ENCODE measurements at regions not wholly inside any gene's neighbourhood (a gene's known extent, or its start where the extent isn't known, plus 50 kb on each side); places are given as distances from the start of the nearest gene placed in this dataset.

DNA sequence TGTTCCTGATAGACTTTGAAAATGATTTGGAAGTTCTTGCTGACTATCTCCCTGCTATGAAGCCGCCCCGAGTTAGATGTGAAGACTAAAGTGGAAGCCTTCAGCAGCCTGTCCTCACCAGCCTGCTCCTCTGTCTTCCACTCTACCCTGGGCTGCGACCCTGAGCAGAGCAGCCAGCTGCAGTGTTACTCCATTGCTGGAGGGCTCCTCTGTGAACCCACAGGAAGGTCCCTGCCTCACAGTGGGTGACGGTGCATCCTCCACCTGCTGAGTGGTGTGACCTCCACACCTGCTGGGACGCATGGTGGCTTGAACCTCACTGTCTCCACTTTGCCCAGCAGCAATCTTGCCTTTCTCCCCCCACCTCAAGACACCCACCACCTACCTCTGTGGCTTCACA is 116.4 kb downstream of the IRS2 start:
- DNase-seq (ENCODE audit: low spot score), result no peak

DNA sequence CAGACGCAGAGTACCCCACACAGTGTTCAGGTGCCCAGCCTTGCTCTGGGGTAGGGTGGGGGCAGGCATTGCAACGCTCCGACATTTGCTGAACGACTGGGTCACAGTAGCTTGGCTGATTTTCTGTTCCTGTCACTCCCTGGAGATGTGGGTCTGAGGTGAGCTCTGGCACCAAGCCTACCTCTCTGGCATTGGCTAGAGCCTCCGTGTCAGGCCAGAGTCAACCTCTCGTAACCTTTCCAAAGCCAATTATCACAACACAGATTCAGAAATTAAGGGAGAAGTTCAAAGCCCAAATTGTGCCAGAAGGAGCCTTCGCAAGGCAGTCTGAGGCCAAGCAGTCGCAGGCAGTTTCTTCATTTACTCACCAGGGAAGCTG is 117.2 kb downstream of the IRS2 start:
- no peak for DNase-seq (ENCODE audit: low spot score)

DNA sequence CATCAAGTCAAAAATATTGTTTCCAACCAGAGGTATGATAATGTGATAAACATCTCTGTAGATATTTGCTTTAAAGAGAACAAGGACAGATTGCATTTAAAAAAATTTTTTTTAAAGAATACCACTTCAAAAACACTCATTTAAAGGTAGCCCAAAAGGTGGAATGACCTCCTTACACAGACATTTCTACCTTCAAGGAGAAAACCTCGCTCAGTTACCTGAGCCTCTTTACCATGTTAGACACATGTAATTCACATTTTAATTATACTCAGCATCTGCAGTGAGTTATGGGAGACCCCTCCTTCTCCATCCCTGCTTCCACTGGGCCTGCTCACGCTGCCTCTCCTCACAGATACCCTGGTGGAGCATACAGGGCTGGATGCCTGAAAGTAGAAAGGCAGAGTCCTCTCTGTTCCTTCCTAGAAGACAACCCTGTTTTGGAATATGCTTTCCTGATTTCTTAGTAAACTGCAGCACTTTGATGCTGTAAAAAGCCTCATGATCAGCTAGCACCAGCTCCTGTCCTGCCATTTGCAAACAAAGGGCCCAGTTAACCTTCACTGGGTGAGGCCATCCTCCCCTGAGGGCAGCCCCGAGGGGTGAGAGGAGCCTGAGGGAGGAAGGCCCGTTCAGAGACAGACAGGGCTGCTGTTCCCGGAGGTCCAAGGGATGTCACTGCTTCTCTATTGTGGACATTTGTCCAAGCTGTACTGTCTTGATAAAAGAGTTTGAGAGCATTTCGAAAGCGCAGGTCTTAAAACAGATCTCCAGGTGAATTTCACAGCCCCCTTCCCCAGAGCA is 117.8 kb downstream of the IRS2 start:
- DNase-seq (ENCODE audit: low spot score), result no peak

DNA sequence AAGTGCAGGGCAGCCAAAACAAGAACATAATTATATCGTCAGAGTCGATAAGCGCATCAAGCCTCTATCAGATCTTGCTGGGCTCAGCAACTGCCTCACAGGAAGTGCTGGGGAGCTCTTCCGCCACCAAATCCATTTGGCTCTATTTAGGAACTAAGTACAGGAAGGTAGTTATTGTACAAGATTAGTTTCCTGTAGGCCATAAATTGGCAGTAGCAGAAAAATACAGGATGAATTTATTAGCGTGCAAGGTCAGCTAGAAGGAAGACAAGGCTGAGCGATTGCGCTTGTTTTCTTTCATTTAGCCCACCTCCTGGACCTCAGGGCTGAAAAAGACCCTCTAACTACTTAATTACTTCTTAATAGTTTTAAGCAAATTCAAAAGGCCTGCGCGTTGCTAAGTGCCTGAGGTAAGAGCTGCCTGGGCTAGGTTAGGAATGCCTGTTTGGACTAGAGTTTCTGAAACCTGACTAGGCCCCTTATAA is 118.5 kb downstream of the IRS2 start:
- DNase-seq (ENCODE audit: low spot score), result no peak

DNA sequence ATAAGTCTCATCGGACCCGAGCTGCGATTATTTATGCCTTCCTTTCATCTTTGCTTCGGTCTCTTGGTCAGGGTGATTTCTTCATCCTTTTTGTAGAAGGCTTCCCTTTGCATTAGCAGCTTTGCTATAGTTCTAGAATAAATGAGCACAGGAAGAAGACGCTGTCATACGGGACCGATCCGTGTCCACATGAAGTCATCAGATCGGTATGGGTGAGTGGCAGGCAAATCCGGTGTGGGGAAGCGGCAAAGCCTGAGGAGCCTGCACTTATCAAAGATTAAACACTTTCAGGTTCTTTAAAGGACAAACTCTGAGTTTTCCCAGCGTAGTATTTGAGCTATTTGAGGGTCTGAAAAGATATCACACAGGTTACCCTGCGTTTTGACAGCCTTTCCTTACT is 119.3 kb downstream of the IRS2 start:
- no peak for DNase-seq (ENCODE audit: low spot score)

DNA sequence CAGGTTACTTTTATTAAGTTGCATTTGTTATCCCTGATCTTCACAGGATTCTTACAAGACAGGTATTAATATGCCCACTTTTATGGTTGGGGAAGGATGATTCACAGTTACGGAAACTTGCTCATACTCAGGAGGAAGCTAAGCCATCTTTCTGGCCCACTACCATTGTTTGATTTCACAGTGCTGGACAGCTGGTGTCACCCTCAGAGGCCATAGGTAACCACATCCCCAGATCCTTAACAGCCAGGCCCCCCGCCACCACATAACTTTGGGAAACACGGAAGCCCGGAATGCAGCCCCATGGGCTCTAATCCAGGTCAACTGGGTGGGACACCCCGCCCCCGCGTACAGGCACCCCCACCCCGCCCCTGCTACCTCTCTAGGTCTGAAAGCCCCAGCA is 119.7 kb downstream of the IRS2 start:
- no peak for DNase-seq (ENCODE audit: low spot score)

DNA sequence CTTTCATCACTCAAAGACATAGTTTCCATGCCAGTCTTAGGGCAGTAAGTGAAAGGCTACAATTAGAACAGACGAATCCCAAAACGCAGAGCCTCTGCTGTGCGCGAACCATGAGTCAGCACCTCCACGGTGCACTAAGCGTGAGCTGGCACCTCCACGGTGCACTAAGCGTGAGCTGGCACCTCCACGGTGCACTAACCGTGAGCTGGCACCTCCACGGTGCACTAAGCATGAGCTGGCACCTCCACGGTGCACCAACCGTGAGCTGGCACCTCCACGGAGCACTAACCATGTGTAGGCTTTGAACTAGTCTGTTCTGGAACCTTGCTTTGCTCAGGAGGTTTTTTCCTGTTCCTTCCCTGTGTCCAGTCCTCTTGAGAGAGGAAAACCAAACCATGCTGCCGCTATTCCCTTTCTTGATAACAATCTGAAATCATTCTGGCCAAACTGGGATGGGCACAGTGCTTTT is 120.6 kb downstream of the IRS2 start:
- no peak for DNase-seq (ENCODE audit: low spot score)

DNA sequence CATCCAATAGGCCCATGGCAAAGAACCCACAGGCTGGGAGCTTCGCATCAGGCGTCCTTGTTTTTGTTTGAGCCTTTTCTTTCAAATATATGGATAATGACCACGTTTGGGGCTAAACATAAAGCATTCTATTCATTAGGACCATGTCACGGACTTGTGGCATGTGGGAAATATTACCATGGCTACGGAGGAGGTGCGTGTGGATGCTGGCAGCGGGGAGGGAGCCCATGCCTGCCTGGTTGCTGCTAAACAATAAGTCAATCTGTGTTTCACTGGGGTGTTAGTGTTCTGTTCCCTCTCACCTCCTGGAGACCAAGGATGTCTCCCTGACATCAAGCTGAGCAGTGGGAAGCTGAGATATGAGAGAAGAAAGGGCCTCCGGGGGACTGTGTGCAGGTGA is 121.1 kb downstream of the IRS2 start:
- DNase-seq (ENCODE audit: low spot score), result no peak

DNA sequence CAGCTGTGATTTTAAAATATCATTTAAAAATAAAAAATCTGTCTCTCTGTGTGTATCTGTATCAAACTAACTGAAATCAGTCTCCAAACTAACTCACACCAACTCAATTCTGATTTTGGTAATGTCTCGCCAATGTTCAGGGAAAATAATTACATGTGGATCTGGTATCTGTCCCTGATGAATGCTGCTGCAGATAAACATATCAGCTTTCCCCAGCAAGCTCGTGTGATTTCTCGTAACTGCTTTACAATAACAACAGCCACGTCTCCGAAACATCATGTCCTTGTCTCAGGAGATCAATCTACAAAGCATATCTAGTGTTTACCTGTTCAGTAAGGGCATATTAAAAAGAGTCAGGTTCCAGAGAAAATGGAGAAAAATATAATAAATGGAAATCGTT is 129.0 kb downstream of the IRS2 start:
- DNase-seq (ENCODE audit: low spot score), result no peak

DNA sequence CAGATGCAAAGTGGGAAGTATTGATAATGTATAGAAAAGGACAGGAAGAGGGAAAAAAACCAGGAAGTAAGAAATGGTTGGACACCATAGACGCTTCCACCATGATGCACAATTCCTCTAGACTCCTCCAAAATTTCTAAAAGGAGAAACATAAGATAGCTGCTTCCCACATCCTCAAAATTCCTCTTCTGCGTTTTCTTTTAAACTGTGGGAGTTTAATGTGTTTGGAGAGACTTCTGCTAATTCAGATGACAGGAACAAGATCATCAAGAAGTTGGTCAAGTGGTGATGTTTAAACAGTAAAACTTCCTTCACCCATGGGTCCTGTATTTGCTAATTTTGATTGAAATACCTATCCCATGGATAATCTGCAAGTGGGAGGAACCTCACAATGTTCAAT is 130.2 kb downstream of the IRS2 start:
- no peak for DNase-seq (ENCODE audit: low spot score)

DNA sequence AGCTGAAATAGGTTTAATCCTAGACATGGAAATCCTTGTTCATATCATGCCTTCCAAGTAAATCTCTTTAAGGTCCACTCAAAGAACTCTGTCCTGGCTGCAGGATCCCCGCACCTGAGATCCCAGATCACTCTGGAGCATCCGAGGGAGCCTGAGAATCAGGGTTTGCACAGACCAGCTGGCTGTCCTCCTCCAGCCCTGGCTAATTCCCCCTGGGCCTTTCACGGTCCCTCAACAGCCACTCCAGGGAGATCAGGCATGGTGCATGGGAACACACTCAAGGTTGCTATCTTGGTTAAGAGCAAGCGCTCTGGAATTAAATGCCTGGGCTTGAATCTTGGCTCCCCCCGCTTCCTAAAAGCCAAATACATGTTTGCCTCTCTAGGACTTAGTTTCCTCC is 130.8 kb downstream of the IRS2 start:
- DNase-seq (ENCODE audit: low spot score), result no peak

DNA sequence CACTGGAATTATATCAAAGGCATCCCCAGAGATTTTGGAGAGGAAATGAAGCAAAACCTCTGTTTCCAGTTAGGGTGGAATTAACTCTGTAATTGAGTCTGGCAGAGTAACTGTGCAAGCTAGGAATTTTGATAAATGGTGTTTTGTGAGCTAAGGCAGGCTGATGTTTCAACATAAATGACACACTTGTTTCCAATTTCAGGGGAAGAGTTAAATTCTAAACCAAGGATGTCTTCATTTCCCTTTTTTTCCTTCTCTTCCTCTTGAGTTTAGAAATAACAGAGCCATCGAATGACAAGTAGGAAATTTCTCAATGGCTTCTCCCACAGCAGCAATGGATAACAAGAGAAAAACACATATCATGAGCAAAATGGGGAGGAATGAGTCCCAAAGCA is 131.2 kb downstream of the IRS2 start:
- DNase-seq (ENCODE audit: low spot score), result no peak

DNA sequence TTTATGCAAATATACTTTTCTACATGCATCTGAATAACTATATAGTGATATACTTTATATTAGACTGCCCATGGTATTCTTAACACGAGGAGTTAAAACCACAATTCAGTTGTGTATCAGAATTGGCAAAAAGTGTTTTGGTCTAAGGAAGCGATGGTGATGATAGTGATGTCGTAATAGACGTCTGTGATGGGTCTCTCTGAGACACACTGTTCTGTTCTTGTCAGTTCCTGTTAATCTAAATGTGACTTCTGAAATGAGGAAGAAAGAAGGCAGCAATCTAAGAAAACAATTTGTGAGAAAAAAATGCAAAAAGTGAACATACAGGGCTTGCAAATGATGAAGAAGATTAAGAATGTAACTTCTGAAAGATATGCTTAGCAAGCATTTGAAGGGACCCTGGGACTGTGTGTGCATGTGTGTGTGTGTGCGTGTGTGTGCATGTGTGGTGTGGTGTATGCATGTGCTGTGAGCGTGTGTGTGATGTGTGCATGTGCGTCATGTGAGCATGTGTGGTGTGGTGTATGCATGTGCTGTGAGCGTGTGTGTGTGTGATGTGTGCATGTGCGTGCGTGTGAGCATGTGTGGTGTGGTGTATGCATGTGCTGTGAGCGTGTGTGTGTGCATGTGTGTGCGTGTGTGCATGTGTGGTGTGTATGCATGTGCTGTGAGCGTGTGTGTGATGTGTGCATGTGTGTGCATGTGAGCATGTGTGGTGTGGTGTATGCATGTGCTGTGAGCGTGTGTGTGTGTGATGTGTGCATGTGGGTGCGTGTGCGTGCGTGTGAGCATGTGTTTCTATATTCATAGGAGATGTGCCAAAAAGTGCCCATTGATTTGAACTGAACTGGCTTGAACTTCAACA is 131.8 kb downstream of the IRS2 start:
- no peak for DNase-seq (ENCODE audit: low spot score)

DNA sequence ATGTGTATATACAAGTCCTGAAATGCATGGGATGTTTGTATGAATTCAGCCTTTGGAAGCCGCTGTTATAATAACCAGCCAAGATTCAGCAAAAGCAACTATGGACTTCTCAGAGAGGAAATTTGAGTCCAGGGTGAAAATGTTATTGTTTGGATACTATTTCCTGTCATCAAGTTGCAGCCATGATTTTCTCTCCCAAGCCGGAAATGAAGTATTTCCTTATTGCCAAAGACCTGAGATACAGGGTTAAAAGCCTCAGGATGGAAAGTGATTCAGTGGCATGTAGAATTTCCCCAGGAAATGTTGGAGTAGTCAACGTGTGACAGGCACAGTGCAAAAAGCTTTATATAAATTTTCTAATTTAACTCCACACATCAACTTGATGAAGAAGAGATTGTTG is 133.9 kb downstream of the IRS2 start:
- no peak for DNase-seq (ENCODE audit: low spot score)

DNA sequence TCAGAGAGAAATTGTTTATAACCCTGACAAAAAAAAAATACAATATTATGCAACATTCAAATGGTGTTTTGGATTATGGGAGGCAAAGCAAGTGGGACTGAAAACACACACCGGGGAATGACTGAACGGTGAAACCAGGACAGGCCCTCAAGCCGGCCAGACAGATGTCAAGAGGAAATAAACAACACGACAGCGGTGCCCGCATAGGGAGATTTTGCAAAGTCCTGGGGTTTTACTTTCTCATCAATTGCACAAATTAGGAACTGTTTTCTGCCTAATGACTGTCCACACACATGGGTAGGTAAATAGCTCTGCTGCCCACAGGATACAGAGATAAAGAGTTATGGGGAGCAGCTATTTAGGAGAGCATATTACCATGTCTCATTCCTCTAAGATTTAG is 134.5 kb downstream of the IRS2 start:
- no peak for DNase-seq (ENCODE audit: low spot score)

DNA sequence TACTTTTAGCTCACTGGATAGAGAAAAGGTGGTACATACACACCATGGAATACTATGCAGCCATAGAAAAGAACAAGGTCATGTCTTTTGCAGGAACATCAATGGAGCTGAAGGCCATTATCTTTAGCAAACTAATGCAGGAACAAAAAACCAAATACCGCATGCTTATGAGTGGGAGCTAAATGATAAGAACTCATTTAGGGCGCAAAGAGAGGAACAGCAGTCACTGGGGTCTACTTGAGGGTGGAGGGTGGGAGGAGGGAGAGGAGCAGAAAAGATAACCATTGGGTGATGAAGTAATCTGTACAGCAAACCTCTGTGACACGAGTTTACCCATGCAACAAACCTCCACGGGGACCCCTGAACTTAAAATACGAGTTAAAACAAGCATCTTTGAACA is 135.1 kb downstream of the IRS2 start:
- no peak for DNase-seq (ENCODE audit: low spot score)

DNA sequence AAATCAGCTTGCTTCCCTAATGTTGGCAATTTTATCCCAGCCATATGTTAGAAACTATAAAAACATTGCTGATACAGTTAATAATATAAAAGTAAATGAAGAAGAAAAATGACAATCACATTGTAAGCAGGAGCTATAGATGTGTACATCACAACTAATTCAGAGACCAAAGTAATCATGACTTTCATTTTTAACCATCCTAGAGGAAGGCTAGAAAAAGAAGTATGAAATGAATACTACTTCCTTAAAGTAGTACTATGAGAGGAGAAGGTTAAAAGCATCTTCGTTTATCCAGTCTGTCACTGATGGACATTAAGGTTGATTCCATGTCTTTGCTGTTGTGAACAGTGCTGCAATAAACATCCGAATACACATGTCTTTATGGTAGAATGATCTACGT is 135.5 kb downstream of the IRS2 start:
- no peak for DNase-seq (ENCODE audit: low spot score)

DNA sequence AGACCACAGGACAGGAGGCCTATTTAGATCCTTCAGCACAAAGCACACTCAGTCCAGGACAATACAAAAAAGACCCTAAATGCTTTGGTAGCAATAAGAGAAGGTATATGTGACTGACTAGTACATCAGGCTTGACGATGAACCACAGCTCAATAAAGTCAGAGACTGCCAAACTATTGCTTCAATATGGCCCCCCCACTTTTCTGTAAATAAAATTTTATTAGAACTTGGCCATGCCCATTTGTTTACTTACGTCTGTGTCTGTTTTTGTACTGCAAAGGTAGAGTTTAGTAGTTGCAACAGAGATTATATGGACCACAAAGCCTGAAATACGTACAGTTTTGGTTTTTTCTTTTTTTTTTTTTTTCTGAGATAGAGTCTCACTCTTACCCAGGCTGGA is 136.7 kb downstream of the IRS2 start:
- DNase-seq (ENCODE audit: low spot score), result no peak

DNA sequence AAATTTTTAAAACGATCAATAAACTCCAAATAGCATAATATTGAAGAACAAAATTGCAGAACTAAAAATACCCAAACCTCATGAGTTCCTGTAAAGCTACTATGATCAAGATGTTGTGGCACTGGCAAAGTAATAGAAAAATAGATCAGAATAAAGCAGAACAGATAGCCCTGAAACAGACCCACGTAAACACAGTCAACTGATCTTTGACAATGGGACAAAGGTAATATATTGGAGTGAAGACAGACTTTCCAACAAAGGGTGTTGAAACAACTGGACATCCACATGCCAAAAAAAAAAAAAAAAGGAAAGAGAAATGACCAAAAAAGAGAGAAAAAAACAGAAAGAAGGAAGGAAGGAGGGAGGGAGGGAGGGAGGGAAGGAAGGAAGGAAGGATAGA is 138.7 kb downstream of the IRS2 start:
- no peak for DNase-seq (ENCODE audit: low spot score)

DNA sequence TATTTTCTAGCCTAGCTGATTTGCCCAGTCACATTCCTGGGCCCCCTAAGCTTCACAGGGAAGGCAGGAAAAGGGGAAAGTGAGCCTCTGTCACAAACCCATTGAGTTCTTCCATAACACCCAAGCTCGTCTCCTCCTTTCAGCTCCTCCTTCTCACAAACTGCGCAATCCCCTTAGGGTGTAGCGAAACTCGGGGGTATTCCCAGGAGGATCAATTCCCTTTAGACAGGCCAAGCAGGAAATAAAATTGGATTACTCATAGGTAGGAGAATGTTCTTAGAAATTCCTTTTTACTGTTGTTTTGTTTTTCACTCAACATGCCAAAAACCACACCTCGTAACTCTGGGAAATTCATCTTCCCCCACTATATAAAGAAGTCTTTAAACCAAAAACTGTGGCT is 139.3 kb downstream of the IRS2 start:
- no peak for DNase-seq (ENCODE audit: low spot score)

DNA sequence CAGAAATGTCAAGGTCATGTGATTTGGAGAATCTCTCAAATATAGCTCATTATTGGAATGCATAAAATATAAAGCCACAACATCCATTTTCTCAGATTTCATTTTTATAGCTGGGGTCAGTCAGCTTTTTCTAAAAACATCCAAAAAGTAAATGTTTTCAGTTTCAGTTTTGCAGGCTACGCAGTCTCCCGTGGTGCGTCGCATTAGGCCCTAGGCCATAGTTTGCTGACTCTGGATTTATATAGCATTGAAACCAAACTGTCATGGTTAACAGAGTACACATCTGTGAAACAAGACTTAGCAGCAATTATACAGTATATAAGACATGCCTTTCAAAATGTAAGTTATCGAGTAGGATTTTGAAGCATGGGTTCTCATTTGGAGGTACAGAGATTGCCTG is 140.0 kb downstream of the IRS2 start:
- DNase-seq (ENCODE audit: low spot score), result no peak

DNA sequence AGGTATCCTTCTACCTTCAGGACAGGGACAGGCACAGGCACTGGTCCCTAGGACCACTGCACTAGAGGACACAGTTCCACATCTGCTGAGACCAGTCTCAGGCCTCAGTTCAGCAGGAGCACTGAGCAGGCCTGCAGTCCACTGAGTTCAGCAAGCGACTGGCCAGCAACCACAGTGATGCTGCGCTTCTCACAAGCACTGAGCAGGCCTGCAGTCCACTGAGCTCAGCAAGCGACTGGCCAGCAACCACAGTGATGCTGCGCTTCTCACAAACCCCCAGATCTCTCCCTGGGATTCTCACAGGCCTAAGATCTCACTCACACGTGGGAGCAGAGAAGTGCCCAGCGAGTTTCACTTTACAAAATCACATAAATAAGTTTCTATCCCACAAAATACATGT is 140.6 kb downstream of the IRS2 start:
- no peak for DNase-seq (ENCODE audit: low spot score)

DNA sequence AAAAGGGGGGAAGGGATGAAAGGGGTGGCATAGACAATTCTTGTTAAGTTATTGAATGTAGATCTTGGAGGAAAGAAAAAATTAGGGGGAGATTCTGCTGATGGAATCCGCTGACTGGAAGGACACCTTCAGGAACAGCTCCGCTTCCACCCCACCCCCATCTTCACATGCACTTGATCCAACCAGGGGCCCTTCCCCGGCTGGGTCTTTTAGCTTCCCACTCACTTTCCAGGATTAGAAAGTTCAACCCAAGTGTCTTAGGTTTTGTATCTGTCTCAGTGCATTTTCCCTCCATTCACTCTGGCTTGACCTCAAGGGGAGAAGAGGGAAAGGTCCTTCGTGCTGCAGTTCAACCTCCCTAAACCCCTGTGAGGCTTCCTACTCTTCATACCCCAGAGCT is 141.4 kb downstream of the IRS2 start:
- DNase-seq (ENCODE audit: low spot score), result no peak

Data from H4 (cell line).